Osteocyte (in vitro differentiated cells): ENCODE measurements at regions not wholly inside any gene's neighbourhood (a gene's known extent, or its start where the extent isn't known, plus 50 kb on each side); places are given as distances from the start of the nearest gene placed in this dataset.
"Not testable (repeated sequence)": the region's sequence is repeated elsewhere in the genome, so short reads cannot be mapped to it uniquely, and the experiment has no call there.

Experiments used
- DNase-seq: peaks from one replicate; pipeline ENCODE4 v3.0.0; 2021; ENCODE audit warnings: mixed read lengths; ENCODE audit not compliant: unreplicated experiment; ENCODE audit errors: extremely low spot score
- H3K27ac Mint-ChIP-seq: one replicate; pipeline ENCODE4 v1.8.0; 2021; ENCODE audit warnings: mild to moderate bottlenecking, mixed read lengths; ENCODE audit not compliant: unreplicated experiment
- H3K27me3 Mint-ChIP-seq: one replicate; pipeline ENCODE4 v1.8.0; 2021; ENCODE audit warnings: mixed read lengths; ENCODE audit not compliant: unreplicated experiment
- H3K36me3 Mint-ChIP-seq: one replicate; pipeline ENCODE4 v1.8.0; 2021; ENCODE audit warnings: mixed read lengths; ENCODE audit not compliant: unreplicated experiment
- H3K4me1 Mint-ChIP-seq: one replicate; pipeline ENCODE4 v1.8.0; 2021; ENCODE audit warnings: mixed read lengths; ENCODE audit not compliant: unreplicated experiment
- H3K4me3 Mint-ChIP-seq: one replicate; pipeline ENCODE4 v1.8.0; 2021; ENCODE audit warnings: mild to moderate bottlenecking, moderate library complexity, mixed read lengths; ENCODE audit not compliant: unreplicated experiment
- H3K9me3 Mint-ChIP-seq: one replicate; pipeline ENCODE4 v1.8.0; 2021; ENCODE audit warnings: mixed read lengths; ENCODE audit not compliant: unreplicated experiment
- TF ChIP-seq, protein P1 (sequence below): fragments of 200-600 bp; sonication (generic); IDR thresholded peaks from 2 replicates; pipeline ENCODE4 v1.5.0; 2021; ENCODE audit warnings: antibody characterized with exemption, mild to moderate bottlenecking, moderate library complexity

DNA sequence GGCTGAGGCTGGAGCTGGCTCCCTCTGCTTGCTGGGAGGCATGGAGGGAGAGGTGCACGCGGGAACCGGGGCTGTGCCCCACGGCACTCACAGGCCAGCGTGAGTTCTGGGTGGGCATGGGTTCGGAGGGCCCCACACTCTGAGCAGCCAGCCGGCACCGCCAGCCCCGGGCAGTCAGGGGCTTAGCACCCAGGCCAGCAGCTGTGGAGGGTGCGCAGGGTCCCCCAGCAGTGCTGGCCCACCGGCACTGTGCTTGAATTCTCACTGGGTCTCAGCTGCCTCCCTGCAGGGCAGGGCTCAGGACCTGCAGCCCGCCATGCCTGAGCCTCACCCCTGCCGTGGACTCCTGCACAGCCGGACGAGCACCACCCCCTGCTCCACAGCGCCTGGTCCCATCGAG lies 164.9 kb upstream of the PLD5 start:
- Mint-ChIP-seq H3K36me3 (no peaks in the 10 kb centered on the region), H3K9me3 (peaks cover 33% of the 10 kb centered on the region), H3K27ac (no peak overlapping the region), H3K4me3 (no peak overlapping the region), H3K4me1 (no peaks in the 10 kb centered on the region), H3K27me3 (no peaks in the 10 kb centered on the region)
- TF ChIP-seq, protein P1, sequence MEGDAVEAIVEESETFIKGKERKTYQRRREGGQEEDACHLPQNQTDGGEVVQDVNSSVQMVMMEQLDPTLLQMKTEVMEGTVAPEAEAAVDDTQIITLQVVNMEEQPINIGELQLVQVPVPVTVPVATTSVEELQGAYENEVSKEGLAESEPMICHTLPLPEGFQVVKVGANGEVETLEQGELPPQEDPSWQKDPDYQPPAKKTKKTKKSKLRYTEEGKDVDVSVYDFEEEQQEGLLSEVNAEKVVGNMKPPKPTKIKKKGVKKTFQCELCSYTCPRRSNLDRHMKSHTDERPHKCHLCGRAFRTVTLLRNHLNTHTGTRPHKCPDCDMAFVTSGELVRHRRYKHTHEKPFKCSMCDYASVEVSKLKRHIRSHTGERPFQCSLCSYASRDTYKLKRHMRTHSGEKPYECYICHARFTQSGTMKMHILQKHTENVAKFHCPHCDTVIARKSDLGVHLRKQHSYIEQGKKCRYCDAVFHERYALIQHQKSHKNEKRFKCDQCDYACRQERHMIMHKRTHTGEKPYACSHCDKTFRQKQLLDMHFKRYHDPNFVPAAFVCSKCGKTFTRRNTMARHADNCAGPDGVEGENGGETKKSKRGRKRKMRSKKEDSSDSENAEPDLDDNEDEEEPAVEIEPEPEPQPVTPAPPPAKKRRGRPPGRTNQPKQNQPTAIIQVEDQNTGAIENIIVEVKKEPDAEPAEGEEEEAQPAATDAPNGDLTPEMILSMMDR = no peak
- DNase-seq = no peak

DNA sequence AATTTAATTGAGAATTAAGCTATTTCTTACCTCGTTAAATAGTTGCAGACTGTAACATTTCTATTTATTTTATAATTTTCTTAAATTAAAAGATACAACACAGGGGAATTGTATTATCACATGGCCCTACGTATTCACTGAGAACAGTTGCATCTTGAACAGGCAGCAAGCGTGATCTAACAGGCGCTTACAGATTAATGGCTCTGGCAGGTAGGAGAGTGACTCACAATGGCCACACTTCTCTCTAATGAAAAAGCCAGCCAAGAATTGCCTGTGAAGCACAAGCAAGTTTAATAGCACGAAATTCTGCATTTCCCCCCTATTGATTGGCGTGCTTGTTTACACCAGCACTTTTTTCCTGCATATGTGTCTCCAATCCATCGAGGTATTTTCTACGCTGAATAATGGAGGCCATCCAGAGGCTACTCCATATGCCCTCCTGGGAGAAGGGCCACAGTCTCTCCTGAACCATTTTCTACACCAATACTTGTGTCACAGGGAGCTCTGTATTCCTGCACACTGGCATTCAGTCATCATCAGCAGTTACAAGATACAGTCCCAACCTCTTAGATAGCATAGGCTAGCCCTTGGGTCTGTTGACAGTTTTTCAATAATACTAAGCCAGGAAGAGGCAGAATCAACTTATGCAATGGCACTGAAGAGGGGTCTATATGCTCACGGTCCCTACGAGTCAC lies 150.6 kb upstream of the PLD5 start:
- no peak for DNase-seq
- no peaks in the 10 kb centered on the region for H3K27me3 Mint-ChIP-seq
- no peaks in the 10 kb centered on the region for H3K36me3 Mint-ChIP-seq
- no peaks in the 10 kb centered on the region for H3K4me1 Mint-ChIP-seq
- TF ChIP-seq, protein P1 = no peak
- no peak overlapping the region for H3K4me3 Mint-ChIP-seq
- no peak overlapping the region for H3K27ac Mint-ChIP-seq
- H3K9me3 Mint-ChIP-seq = peaks cover 31% of the 10 kb centered on the region

DNA sequence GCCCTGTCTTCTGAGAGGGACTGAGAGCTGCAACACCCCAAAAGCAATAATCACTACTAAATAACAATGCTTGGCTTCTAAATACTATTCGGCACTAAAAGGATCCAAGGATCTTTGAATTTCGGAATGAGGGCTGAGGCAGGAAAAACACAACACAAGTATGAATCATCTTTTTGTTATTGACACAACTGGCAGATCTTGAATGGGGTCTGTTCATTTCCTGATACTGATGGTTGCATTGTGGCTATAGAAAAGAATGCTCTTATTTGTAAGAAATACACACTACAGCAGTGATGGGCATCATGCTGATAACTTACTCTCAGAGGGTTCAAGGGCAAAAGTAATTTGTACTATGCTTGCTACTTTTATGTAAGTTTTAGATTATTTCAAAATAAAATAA lies 149.2 kb upstream of the PLD5 start:
- no peaks in the 10 kb centered on the region for H3K27me3 Mint-ChIP-seq
- no peaks in the 10 kb centered on the region for H3K4me1 Mint-ChIP-seq
- no peak overlapping the region for H3K27ac Mint-ChIP-seq
- TF ChIP-seq, protein P1 = no peak
- H3K9me3 Mint-ChIP-seq = peaks cover 26% of the 10 kb centered on the region
- no peak for DNase-seq
- no peak overlapping the region for H3K4me3 Mint-ChIP-seq
- no peaks in the 10 kb centered on the region for H3K36me3 Mint-ChIP-seq

DNA sequence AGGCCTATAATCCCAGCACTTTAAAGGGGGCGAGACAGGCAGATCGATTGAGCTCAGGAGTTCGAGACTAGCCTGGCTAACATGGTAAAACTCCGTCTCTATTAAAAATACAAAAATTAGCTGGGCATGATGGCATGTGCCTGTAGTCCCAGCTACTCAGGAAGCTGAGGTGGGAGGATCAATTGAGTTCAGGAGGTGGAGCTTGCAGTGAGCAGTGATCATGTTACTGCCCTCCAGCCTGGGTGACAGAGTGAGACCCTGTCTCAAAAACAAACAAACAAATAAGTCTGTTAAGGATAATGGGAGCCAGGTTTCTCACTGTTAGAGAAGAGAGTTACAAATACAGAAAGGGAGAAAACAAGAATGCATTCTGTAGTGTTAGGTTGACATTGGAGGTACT lies 148.7 kb upstream of the PLD5 start:
- peaks cover 26% of the 10 kb centered on the region for H3K9me3 Mint-ChIP-seq
- not testable (repeated sequence) for H3K4me1 Mint-ChIP-seq, H3K27me3 Mint-ChIP-seq, H3K36me3 Mint-ChIP-seq, H3K27ac Mint-ChIP-seq, DNase-seq, H3K4me3 Mint-ChIP-seq

DNA sequence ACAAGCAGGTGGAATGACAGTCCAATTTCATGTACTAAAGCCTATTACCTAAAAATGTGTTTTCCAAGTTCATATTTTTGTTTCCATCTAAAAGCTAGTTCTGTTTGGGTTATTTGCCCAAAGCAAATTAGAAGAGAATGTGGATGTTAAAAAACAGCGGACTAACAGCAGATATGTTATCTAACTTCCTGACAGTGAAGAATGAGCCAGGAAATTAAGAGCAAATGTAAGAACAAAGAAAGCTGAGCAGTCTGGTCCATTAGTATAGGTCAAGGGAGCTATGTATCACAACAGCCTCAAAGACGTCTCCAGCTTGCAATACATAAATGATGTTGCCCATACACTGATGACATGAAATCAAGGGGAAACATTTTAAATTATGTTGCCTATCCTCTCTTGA lies 145.5 kb upstream of the PLD5 start:
- no peak for DNase-seq
- peaks cover 20% of the 10 kb centered on the region for H3K9me3 Mint-ChIP-seq
- H3K36me3 Mint-ChIP-seq = no peaks in the 10 kb centered on the region
- TF ChIP-seq, protein P1 = no peak
- H3K4me1 Mint-ChIP-seq = no peaks in the 10 kb centered on the region
- H3K27me3 Mint-ChIP-seq = no peaks in the 10 kb centered on the region
- no peak overlapping the region for H3K27ac Mint-ChIP-seq
- H3K4me3 Mint-ChIP-seq = no peak overlapping the region

DNA sequence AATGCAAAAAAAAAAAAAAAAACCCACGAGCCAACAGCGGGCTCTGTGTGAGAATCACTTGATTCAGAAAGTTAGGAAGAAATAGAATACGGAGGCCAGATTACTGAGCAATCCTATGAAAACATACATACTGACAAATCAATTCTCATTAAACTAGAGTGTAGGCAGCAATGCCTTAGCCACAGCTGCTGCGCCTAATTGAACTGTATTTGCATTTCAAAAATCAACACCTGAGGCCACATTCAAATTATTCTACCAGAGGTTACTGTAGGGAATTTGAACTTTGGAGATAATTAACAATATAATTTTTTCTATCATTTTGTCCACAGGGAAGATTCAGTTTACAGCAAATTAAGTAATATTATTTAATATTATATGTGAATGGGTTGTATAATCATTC lies 138.4 kb upstream of the PLD5 start:
- no peaks in the 10 kb centered on the region for H3K27me3 Mint-ChIP-seq
- H3K4me3 Mint-ChIP-seq = no peak overlapping the region
- H3K36me3 Mint-ChIP-seq = no peaks in the 10 kb centered on the region
- H3K27ac Mint-ChIP-seq = no peak overlapping the region
- H3K9me3 Mint-ChIP-seq = peaks cover 9% of the 10 kb centered on the region
- DNase-seq = no peak
- TF ChIP-seq, protein P1 = no peak
- H3K4me1 Mint-ChIP-seq = no peaks in the 10 kb centered on the region

DNA sequence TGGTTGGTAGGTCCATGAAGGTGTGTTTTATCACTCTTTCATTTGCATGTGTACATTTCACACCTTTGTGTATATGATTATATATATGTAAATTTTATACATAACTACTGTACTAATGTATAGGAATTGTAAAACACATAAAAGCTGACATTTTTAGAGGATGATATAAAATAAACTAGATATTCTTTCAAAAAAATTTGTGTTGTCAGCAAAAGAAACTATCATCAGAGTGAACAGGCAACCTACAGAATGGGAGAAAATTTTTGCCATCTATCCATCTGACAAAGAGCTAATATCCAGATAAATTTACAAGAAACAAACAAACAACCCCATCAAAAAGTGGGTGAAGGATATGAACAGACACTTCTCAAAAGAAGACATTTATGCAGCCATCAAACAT lies 129.3 kb upstream of the PLD5 start:
- not testable (repeated sequence) for H3K4me3 Mint-ChIP-seq, H3K27me3 Mint-ChIP-seq, H3K4me1 Mint-ChIP-seq, H3K36me3 Mint-ChIP-seq, DNase-seq, H3K27ac Mint-ChIP-seq, H3K9me3 Mint-ChIP-seq
